NCI-H446 treated with DMSO at 0.1 percent for 48 hours (cell line): ENCODE measurements at regions not wholly inside any gene's neighbourhood (a gene's known extent, or its start where the extent isn't known, plus 50 kb on each side); places are given as distances from the start of the nearest gene placed in this dataset.
"Not testable (repeated sequence)": the region's sequence is repeated elsewhere in the genome, so short reads cannot be mapped to it uniquely, and the experiment has no call there.

ENCODE experiments used
- DNase-seq: peaks from one replicate; lab custom pipeline; 2025; lab: John Stamatoyannopoulos, UW

DNA sequence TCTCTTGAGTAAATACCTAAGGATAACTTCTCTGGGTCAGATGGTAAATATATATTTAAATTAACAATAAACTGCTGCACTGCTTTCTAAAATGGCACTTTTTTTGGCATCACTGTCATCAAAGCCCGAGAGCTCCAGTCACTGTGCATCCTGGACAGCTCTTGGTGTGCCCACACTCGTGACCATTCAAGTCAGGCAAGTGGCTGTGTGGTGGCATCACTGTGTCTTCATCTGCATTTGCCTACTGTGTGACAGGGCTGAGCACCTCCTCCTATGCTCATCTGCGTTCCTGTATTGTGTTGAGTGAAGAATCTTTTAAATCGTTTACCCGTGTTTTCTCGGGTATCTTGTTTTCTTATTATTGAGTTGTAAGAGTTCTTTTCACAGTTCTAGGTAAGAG, 568.1 kb upstream of the SALL3 start:
- DNase-seq, result no peak

DNA sequence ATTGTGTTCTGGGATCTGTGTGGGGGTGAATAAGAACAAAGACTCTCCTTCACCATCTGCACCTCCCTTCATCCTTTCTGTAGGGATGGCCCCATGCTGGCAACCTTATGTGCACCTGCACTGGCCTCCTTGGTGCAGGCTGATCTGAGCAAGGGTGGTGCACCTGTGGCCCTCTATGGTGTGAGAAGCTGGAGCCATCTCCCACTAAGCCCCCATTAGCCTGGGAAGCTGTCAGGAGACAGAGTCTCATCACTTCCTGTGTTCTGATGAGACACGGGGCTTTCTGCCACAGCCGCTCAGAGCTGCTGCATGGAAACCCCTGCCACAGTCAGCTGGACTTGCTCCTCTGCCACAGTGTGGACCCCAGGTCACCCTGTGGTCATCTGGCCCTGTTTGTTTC, 565.3 kb upstream of the SALL3 start:
- DNase-seq, result no peak

DNA sequence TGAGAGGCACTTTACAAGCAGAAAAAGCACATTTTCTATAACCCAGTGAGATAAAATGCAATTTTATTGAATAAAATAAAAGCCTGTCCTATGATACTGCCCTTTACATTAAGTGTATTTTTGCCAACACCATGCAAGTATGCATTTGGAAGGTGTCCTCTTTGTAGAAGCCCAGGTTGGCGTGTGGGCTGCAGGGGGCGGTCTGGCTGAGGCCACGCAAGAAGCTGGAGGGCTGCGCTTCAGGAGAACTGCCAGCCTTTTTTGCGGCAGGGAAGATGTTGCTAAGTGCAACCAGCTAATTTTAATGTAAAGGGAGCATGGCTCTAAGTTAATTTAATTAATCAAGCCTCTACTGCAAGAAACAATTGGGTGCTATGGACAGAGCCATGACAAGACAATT, 562.8 kb upstream of the SALL3 start:
- DNase-seq, result no peak

DNA sequence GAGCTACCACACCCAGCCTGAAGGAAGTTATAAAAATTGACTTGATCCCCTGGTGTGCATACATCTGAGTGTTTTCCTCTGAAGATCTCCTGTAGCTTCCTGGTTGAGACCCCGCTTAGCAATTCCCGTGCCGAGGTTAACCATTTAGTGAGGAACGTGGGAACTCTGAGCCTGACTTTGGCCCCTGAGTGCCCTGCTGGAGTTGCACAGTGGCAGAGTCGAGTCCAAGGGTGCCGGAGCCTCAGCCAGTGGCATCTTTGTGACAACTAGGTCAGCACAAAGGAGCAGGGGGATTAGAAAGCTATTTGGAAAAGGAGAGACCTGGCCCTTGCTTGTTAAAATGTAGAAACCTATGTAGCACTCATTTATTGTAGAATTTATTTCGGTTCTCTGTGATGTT, 561.2 kb upstream of the SALL3 start:
- DNase-seq, result no peak

DNA sequence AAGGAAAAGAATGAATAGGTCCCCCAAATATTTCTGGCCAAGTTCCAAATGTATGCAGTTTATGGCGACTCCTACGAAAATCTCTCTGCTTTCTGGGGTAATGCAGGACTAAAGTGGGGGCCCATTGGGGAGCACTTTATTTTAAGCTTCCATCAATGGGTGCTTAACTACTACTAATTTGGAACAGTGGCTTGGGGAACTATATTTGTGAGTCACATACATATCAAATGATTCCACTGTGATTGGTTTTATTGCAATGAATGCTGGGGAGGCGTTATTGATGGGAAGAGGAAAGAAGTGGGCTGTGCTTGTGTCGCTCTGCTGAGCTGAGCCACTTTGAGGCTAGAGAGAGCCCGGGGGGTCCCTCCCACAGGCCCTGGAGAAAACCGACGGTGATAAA, 560.4 kb upstream of the SALL3 start:
- DNase-seq, result no peak

DNA sequence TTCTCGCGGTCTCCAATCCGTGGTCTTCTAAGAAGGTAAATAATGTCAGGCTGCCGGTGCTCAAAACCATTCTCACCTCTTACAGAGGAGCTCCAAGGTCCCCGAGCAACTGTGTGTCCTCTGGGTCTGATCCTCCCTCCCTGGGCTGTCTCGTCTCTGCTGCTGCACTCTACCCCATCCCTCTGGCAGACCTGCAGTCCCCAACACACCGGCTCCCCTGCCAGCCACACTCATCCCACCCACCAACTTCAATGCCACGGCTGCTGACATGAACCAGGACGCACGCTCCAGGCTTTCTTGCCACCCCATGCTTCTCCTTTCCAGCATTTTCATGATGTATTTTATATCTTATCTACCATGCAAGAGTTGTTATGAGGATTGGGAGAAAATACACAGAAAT, 559.5 kb upstream of the SALL3 start:
- no peak for DNase-seq

DNA sequence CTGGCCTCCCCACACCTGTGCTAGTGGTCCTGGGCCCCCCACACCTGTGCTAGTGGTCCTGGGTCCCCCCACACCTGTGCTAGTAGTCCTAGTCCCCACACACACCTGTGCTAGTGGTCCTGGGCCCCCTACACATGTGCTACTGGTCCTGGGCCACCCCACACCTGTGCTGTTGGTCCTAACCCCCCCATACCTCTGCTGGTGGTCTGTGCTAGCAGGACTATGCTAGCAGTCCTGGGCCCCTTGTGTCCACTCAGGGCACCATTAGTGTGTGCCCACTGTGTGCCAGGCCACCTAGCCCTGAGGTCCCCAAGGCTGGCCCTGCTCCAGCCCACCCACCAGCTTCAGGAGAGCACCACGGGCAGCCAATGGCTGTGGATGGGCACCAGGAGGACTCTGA, 558.2 kb upstream of the SALL3 start:
- DNase-seq, result no peak

DNA sequence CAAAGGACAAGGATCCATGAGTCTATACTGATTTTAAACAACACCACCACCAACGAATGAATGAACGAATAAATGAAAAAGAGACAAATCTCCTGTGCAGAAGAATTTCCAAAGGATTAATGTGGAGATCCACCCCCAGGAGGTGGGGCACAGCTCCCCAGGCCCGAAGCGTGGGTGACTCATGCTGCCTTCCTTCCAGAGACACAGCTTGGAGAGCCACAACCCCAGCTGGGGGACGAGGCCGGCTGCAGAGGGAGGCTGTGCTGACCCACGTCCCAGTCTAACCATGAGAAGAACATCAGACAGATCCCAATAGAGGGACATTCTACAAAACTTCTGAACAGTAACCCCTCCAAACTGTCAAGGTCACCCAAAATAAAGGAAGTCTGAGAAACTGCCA, 557.3 kb upstream of the SALL3 start:
- DNase-seq, result no peak

DNA sequence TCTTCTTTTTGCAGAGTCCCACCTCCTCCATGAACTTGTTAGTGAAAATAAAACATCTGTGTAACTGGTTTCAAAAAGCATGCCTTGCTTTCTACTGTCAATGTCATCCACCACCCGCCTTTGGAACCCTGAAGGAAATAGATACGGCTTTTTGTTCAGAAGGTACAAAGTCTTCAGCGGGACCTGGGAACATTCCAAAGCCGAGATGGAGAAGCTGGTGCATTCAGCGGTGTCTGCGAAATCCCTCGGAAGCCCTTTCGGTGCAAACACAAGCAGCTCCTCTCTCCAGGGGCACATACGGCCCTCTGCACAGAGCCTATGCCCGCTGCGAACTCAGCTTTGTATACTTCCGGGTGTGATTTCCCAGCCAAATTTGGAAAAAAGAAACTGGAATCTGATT, 555.8 kb upstream of the SALL3 start:
- DNase-seq, result no peak

DNA sequence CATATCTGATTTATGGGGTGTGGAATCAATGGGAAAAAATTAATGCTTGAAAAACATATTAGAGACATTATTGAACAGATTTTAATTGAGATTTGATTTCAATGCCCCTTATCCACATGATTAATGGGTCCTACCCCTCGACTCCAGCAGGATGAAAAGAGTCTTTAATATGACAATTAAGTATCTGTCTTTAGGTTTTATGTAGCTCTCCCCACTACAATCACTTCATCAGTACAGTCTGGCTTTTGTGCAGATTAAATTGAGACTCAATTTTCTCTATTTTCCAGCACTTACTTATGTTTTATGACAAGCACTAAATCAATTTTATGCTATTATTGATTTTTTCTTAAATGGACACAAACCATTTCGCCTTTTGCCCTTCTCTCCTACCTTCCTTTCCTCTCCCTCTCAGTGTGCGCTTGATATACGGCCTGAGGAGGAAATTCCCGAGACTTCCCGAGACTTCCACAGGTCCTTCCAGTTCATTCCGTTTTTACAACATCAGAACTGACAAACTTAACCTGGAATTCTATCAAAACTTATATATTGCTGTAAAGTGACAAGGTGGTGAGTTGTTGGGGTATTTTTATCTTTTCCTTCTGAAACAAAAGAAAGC, 555.1 kb upstream of the SALL3 start:
- DNase-seq, result no peak

DNA sequence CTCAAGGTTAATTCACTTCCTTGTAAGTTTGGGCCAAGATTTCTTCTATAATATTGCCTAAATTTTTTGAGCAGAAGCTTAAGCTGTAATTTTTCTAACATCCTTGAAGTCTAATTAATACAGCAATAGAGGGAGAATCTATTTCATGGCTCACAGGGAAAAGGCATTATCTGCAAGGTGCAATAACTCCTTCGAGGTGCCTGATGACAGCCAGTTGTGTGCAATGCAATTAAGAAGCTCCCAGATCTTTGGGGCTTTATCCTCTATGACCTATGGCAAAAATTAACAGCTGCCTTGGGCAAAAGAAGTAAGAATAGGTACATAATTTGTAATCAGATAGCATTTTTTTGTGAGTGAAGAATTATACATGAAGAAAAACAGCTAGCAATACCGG, 554.6 kb upstream of the SALL3 start:
- DNase-seq, result no peak

DNA sequence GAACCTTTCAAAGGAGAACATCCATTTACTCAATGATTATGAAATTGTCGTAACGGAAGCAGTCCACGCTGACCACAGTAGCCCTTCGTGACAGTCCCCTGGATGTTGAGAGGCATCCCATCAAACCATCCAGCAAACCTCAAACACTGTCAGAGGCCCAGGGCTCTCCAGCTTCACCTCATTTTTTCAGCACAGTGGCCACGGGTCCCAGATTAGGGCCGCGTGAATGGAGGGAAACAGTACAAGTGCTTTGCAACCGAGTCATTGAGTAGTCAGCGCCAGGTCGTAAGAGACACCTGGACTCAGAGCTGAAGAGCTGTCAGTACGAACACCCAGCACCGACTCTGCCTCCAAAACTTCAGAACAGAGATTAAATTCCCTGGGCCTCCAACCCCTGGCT, 552.5 kb upstream of the SALL3 start:
- DNase-seq, result no peak

DNA sequence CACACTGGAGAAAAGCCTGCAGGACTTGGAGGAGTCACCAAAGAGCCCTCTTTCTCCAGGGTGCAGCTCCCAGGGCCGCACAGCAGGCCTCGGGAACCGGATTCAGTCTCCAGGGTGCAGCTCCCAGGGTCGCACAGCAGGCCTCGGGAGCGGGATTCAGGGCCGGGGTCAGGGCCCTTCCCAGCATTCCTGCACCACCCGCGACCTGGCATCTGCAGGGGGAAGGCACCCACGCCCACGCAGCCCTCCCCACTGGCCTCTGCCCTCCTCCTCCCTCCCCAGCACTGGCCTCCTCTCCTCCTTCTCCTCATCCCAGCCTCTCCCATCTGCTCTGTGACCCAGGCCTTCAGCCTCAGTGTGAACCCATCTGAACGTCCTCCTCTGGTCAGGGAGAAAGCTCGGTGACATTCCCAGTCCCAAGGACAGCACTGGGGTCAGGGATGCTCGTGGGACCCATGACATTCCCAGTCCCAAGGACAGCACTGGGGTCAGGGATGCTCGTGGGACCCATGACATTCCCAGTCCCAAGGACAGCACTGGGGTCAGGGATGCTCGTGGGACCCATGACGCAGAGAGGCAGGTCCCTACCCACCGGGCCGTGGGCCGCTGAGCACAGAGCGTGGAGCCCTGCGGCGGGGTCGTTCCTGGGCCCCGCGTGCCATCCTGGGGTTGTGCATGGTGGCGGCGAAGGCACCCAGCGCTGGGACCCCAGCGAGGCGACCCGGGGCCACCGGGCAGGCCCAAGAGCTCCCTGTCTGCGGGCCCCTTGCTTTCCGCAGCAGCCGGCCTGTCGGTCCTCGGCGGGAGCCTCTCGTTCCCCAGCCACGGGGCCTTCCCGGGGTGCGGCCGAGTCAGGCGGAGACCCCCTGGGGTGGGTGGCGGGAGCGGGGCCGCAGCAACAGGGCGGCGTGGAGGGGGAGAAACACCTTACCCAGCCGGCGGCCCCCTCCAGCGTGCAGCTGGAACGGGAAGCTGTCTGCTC, 550.2 kb upstream of the SALL3 start:
- DNase-seq, result no peak

DNA sequence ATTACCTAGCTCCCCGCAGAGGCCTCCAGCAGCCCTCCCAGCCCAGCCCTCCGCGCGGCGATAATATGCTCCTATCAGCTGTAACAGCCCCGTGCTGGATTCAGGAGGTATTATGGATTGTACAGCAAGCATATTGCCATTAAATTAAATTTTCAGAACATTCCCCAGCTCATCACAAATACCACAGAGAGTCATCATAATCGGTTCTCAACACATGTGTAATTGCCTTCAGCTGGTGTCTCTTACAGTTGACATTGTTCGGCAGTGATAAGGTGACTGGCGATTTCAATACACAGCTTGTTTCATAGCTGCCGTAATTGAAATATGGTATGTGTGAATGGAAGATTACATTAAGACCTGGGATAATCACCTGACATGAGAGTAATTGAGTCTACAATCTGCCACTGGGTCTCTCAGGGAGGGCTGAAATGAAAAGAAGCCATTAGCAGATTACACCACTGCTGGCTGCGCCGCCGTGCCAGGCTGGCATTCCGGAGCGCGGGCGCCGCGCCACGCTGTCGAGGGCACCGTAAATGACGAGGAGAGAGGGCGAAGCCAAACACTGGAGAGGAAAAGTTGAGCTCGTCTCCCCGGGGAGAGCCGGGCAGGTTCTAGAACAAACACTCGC, 549.4 kb upstream of the SALL3 start:
- DNase-seq, result no peak

DNA sequence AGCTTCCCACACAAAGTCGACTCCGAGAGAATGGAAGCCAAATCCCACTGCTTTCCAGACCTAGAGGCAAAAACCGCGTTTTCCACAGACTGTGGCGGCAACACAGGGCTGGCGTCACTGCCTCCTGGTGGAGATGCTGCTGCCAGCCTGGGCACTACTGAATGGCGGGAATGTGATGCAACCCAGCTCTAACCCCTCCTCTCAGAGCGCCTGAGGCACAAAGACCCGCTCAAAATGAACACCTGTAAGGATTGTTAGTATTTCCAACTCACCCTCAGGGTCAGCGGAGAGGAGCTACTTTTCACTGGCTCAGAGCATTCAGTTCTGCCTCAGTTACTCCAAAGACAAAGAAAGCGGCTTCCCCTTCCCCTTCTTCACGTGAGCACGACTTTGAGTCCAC, 548.0 kb upstream of the SALL3 start:
- DNase-seq, result no peak

DNA sequence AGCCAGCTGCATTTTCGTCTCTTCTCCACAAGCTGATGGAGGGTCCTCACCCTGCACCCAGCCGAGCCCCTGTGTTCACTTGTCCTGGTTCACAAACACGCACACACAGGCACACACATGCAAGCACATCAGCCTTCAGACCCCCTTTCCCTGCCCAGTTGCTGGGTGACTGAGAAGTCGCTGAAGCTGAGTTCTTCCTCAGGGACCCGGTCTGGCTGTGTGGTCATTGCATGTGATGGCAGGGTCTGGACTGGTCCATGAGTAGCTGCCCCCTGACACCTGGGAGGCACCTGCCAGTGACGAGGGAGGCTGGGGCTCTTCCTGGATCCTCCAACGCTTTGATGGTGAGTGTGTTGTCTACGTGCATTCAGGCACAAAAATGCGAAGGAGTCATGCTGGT, 546.1 kb upstream of the SALL3 start:
- no peak for DNase-seq

DNA sequence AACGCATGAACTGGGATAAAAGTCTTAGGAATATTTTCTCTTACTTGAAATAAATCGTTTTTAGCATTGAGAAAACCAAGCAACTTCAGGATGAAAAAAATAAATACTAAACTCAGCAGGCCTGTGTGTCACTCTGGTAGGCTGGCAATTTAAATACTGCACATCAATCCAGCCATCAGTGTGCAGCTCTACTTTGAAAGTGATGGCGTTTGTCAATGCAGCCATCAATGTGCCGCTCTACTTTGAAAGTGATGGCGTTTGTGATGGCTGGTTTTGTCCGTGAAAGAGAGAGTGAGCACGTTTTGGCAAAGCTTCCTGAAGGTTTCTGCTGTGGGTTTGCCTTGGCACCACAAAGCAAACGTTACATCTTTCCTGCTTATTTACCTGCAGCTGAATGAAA, 543.5 kb upstream of the SALL3 start:
- no peak for DNase-seq

DNA sequence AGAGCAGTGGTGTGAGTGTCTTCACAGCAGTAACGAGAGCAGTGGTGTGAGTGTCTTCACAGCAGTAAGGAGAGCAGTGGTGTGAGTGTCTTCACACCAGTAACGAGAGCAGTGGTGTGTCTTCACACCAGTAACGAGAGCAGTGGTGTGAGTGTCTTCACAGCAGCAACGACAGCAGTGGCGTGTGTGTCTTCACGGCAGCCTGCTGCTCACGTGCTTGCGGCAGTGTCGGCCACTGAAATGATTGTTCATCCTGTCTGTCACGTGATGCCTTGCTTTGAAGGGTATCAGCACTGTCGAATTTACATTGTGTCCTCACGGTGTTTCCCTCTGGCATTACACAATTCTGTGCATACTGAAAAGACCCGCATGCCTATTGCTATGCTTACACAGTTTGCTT, 541.4 kb upstream of the SALL3 start:
- not testable (repeated sequence) for DNase-seq

DNA sequence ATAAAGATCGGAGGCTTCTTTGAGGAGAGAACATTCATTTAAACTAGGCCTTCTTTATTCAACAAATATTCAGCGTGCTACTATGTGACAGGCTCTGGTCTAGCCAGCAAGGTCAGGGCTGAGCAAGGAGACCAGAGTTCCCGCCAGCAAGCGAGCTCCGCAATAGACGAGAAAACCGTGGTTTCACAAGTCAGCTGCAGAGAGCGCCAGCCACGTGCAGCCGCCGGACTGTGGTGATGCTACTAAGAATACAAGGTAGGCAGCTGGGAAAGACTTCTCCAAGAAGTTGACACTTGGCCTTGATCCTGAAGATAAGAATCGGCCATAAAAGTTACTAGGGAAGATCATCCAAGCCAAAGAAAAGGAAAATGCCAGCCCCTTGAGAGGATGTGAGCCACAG, 533.7 kb upstream of the SALL3 start:
- DNase-seq, result no peak

DNA sequence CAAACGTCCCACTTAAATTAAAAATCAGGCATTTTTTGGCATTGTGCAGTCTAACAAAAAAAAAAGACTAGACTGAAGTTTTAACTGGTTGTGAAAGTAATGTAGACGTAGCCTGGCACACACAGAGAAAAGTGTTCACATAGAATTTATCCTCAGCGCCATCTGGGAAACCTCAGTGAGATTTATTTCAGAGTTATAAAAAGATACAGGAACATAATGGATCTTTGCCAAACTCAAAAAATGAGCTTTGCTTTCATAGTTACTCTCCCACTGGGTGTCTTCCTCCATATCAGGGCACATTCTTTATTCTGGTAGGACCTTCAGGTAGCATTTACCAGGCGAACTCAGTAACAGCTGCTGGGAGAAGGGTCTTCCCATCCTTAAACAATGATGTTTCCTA, 532.4 kb upstream of the SALL3 start:
- no peak for DNase-seq

DNA sequence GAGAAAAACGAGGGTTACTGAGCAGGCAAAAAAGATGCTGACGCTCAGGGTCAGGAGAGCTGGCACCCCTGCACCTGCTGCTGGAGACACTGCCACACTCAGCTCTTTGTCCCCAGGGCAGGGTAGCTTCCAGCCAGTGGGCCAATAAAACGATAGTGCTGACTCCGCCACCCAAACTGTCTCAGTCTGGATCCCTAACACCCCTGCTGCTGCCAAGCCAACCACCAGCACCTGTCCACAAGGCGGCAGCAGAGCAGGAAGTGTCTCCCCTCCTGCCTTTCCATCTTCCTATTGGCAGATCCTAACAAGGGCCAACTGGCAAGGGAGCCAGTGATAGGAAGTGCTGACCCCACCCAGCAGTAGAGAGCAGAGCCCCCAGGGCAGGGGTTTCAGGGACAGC, 531.5 kb upstream of the SALL3 start:
- no peak for DNase-seq

DNA sequence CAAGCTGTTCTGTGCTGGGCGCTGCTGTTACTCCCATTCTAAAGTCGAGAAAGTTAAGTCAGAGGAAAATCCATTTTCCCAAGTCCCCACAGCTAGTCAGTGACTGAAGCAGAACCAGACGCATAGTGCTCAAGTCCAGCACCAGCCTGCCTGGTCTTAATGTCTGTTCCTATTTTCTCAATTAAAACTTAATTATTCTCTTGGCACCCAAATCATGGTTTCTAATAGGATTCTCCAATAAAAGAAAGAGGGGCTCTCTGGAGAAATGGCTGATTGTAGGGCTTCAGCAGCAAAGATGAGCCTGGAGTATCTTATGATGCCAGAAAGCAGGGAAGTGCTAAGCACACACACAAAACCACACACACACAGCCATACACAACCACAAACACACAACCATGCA, 531.0 kb upstream of the SALL3 start:
- DNase-seq, result no peak

DNA sequence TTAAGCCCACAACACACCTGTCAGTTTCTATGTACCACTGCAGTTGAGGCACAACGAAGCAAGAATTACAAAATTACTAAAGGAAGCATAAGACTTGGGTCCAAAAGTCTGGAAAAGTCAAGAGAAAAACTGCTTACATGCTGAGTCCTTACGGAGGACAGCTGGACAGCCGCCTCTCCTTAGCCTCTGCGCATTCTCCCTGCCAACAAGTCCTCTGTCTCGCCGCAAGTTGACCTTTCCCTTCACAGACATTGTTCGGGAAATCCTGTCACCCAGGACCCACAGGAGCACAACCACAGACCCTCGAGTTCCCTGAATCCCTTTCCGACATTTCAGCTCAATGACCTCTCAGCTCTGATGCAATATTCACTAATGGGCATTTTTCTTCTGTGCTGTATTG, 525.4 kb upstream of the SALL3 start:
- no peak for DNase-seq
